HG03378 (cell line): ENCODE measurements at regions not wholly inside any gene's neighbourhood (a gene's known extent, or its start where the extent isn't known, plus 50 kb on each side); places are given as distances from the start of the nearest gene placed in this dataset.
A peak's percentile ranks its signal among the peaks of the same experiment; 100 is the strongest.

Experiments
- ATAC-seq: cut with Tn5 transposase; IDR thresholded peaks from one replicate; pipeline ENCODE4 v1.9.1; 2021; ENCODE audit warnings: mild to moderate bottlenecking, moderate library complexity; ENCODE audit not compliant: unreplicated experiment

- ATAC-seq, result no peak
Measured at GRCh38 chr4:35824231-35824630, 420.1 kb downstream of the ARAP2 start.

- ATAC-seq, result no peak
Measured at GRCh38 chr4:35835893-35836292, 408.4 kb downstream of the ARAP2 start.

- no peak for ATAC-seq
Measured at GRCh38 chr4:35836596-35836995, 407.7 kb downstream of the ARAP2 start.

GRCh38 chr4:35867057-35867456 is 377.3 kb downstream of the ARAP2 start:
- no peak for ATAC-seq

GRCh38 chr4:35872273-35872672 is 372.0 kb downstream of the ARAP2 start:
- ATAC-seq, result no peak

- no peak for ATAC-seq
Measured at GRCh38 chr4:35879479-35879878, 364.8 kb downstream of the ARAP2 start.

GRCh38 chr4:35883108-35883507 is 361.2 kb downstream of the ARAP2 start:
- ATAC-seq, result peak; percentile 61

- no peak for ATAC-seq
Measured at GRCh38 chr4:35884714-35885480, 359.4 kb downstream of the ARAP2 start.

GRCh38 chr4:35897808-35898207 is 346.5 kb downstream of the ARAP2 start:
- no peak for ATAC-seq

GRCh38 chr4:35900286-35901243 is 343.7 kb downstream of the ARAP2 start:
- no peak for ATAC-seq

- ATAC-seq, result peak; percentile 97
Measured at GRCh38 chr4:35912174-35912573, 332.1 kb downstream of the ARAP2 start.

- ATAC-seq, result no peak
Measured at GRCh38 chr4:35918491-35918977, 325.8 kb downstream of the ARAP2 start.

GRCh38 chr4:35925806-35926205 is 318.5 kb downstream of the ARAP2 start:
- peak; percentile 88 for ATAC-seq

- ATAC-seq, result no peak
Measured at GRCh38 chr4:35926788-35927187, 317.5 kb downstream of the ARAP2 start.

- ATAC-seq, result no peak
Measured at GRCh38 chr4:35933901-35934300, 310.4 kb downstream of the ARAP2 start.

GRCh38 chr4:35934320-35934981 is 309.9 kb downstream of the ARAP2 start:
- ATAC-seq, result peak; percentile 44

- no peak for ATAC-seq
Measured at GRCh38 chr4:35938936-35939335, 305.4 kb downstream of the ARAP2 start.

GRCh38 chr4:35939751-35940150 is 304.6 kb downstream of the ARAP2 start:
- no peak for ATAC-seq

- no peak for ATAC-seq
Measured at GRCh38 chr4:35942092-35942491, 302.2 kb downstream of the ARAP2 start.

GRCh38 chr4:35943606-35944005 is 300.7 kb downstream of the ARAP2 start:
- ATAC-seq, result no peak

GRCh38 chr4:35948171-35948570 is 296.1 kb downstream of the ARAP2 start:
- ATAC-seq, result no peak
